DMS114 treated with DMSO at 0.1 percent for 48 hours (cell line): ENCODE measurements at regions not wholly inside any gene's neighbourhood (a gene's known extent, or its start where the extent isn't known, plus 50 kb on each side); places are given as distances from the start of the nearest gene placed in this dataset.

Source experiments
- DNase-seq: peaks from one replicate; lab custom pipeline; 2025; ENCODE audit not compliant: unreplicated experiment; lab: John Stamatoyannopoulos, UW

DNA sequence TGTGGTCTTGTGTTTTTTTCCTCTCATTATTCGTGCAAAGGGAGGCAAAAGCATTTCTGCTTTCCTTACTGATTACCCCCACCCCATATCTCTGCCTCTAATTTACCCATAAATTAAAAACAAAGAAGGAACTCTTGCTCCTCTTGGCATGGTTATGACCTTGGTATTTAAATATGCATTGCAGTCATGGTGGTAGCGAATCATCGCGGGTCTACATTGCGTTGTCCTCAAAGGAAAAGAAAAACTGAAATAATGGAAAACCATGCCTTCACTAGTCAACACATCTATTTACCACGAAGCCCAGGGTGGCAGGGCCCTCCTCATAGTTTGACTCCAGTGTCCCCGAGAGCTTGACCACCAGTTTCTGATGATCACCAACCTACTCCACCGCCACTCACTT lies 126.7 kb upstream of the PARP11 start:
- DNase-seq = no peak

DNA sequence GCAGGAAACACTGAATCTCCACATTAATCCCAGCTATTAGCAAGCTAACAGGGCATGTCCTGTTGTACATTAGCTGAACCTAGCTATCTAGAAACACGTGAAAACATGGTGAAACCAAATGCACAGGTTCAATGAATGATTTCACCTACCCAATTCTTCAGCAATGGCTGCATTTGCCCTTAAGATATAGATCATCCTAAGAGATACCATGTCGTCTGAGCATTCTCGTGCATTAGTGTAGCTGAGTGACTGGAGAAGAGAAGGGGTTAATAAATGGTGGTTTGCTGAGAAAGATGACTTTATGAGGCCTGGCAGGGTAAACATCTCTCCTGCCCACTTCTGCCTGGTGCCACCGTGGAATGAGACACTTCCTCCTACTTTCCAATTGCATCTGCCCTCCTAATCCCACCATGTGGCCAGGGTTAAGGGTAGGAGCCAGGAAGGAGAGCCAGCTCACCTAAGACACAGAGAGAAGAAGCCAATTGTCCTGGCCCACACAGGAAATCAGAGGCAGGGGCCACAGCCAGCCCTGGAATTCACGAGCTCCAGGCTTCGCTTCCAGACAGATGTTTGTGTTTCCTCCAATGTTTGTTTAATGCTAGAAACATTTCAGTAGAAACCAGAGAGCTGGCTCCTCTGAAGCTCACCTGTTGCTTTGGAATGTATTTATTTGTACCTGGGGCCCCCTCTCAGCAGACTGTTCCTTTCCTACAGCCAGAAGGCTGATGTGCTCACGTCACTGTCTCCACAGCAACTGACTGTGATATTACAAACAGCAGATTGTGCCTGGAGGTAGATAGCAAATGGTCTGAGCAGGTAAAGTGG lies 126.0 kb upstream of the PARP11 start:
- no peak for DNase-seq

DNA sequence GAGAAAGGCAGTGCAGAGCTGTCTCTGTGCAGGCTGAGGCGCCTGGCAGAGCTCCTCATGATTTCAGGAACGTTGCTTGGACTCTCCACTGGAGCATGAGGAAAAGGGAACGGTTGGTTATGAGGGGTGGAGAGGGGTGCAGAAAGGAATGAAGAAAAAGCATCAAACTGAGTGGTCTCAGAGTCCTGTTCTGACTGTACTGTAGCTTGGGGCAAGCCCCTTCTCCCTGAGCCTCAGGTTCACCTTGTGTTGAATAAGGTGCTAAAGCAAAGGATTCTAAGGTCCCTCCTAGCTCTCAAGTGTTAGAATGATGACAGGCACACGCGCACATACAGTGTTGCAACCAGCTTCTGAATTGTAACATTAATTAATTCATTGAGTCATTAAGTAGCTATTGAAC lies 125.2 kb upstream of the PARP11 start:
- no peak for DNase-seq

DNA sequence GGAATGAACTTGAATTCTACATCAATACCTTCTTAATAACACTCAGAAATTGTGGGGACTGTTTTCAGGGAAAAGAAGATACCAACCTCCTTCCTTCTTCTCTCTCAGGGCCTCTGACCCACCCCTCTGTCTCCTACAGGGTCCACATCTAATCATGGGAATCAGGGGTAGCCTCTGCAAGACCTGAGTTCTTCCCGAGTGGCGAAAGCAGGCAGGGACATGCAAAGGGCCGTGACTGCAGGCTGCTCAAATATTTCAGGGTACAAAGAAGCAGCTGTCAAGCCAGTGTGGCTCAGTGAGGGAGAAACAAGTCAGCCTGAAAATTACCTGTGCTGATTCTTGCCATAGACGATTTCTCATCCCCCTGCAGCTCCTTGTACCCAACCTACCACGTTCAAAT lies 123.1 kb upstream of the PARP11 start:
- no peak for DNase-seq

DNA sequence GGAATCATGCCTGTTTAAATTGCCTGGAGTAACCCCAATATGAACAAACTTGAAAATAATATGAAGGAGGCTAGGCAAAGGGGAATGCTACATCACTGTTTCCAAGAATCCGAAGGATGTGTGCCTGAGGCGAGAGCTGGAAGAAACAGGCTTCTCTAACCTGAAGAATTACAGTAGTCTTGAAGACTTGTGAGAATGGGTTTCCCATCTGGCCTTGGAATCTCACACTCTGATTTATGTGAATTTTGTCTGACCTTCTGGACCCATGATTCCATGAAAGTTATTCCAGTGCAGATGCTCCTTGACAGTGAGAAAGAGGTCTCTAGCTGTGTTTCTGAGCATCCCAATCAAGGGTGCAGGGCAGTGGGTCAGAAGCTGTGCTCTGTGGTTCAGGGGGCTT lies 122.1 kb upstream of the PARP11 start:
- no peak for DNase-seq

DNA sequence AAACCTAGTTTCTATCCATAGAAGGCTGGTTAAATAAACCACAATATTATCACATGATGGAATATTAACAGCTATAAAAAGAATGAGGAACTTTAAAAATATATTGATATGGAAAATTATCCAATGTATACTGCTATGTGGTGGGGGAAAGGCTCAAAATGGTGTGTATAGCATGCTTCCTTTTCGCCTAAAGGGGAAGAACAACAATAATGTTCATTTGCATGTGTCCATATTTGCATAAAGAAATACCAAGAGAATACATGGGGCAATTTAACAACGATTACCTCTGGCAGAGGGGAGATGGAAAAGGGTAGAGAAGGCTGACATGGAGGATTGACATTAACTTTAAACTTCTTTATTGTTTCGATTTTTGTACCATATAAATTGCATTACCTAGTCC lies 121.3 kb upstream of the PARP11 start:
- DNase-seq = no peak

DNA sequence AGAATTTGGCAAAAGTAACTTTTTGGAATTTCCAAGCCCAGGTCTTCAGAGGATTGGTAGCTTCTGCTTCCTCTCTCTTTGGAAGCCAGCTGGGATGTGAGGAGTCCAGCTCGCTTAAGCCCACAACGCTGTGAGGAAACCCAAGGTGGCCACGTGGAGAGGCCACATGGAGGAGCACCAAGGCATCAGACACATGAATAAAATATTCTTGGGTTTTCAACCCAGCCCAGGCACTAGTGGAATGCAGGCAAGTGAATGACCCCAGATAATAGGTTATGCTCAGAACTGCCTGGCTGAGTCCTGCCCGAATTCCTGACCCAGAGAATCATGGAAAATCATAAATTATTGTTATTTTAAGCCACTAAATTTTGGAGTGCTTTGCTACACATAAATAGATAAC lies 119.7 kb upstream of the PARP11 start:
- DNase-seq = no peak

DNA sequence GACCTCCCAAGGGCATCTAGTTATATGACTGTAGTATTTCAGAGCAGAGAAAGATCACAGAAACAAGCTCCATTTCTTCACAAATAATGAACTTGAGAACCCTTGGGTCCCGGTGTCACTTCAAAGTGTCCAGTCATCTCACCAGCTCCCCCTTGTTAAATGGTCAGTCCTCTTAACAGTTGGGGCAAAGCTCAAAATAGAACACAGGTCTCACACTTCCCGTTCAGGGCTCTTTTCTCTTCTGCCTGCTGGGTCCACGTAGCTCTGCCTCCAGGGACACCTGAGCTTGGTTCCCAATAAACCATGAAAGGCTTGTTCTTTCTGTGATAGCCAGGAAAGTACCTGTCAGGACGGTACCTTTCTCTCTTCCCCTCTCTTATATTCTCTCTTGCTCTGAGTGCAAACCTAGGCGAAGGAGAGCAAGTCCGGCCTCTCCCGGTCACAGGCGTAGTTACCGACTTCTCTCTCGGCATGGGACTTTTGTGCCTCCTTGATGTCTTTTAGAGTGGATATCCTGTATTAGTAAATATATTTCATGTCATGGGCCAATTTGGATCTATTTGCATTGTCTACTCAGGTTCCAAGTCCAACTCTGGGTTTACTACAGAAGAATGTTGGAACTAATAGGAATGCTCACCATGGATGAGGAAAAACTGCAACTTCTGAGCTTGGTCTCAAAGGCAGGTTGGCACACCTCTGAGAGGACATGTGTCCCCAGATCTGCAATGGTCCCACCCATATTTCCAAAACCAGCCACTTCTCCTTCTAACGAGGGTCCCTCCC lies 118.8 kb upstream of the PARP11 start:
- no peak for DNase-seq

DNA sequence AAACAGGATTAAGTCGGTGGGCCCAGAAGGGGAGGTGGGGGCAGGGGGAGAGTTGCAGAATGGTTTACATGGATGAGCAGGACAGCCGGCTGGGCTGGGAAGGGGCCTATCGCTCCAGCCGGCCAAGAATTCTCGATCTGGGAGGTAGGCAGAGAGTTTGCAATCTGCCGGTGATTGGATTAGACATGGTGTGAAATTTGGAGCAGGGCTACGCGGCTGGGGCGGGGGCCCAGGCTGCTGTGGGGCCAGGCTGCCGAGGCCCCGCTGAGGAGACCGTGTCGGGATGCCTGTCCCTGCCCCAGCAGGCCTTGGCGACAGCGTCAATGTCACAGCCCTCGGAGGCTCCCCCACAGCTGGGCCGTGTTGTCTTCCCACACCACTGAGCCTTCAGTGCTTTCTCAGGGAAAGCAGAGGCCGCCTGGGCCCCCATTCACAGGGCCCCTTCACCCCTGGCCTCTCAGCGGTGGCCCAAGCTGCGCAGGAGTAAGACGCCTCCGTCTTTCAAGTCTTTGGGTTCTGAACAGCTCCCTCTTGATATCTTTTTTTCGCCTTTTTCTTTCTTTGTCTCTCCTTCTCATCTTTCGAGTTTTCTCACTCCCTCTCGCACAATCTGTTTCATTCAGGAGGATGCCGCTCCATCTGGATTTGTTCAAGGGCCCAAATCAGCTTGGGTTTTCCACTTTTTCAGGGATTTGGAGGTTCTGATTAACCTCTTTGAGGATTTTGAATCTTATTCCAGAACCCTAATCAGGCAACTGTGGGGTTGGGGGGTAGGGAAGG lies 117.5 kb upstream of the PARP11 start:
- DNase-seq = no peak

DNA sequence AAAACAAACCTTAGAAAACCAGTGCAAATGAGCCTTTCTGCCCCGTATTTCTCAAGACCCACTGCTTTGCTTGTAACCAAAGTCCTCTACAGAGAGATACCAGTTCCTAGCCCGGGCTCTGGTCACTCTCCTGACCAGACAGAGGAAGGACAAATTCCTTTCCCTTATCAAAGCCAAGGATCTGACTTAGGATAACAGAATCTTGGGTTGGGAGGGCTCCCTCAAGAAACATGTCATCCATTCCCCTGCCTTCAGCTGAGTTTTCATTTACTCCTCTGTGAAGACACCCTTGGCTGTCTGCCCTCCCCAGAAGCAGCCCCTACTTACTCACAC lies 116.0 kb upstream of the PARP11 start:
- DNase-seq = no peak

DNA sequence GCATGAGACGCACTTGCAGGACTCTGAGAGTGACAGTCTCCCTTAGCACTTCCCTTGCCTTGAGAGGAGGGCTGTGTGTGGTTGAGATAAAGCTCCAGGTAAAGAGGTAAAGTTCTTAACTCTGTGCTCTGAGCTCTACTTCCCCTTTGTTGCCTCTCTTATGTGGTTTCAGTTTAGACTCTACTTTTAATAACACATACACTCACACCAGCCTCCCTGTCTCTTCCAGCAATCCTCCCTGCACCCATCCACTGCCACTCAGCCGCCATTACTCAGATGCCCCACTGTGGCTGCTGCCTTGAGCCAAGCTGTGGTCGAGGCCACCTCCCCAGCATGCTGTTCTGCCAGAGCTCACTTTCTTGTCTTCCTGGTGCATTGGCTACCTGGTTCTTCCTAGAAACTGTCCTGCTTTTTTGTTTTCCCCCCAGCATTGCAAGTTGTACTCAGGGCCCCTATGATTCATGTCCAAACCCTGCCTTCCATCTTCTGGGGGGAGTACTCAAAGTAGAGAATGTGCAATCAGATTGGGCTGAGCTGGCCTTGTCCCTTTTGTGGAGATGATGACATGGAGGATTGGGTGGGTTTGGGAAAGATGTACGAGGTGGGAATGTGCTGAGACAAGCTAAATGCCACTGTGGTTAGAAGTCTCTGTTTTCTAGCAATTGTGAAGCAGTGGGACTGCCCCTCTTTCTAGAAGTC lies 115.5 kb upstream of the PARP11 start:
- DNase-seq = no peak

DNA sequence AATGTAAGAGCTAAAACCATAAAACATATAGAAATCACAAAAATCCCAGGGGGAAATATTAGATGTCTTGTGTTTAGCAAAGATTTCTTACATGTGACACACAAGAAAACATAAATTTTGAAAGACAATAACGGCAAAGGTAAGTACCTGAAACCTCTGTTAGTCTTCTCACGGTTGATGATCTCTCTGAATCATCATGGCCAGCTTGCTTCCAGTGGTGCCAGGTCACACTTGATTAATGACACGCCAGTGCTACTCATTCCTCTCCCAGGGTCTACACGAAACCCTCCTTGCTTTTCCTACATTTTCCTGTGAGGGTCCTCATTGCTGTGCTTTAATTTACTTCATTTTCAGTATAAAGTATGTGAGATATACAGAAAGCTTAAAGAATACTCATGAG lies 114.4 kb upstream of the PARP11 start:
- no peak for DNase-seq

DNA sequence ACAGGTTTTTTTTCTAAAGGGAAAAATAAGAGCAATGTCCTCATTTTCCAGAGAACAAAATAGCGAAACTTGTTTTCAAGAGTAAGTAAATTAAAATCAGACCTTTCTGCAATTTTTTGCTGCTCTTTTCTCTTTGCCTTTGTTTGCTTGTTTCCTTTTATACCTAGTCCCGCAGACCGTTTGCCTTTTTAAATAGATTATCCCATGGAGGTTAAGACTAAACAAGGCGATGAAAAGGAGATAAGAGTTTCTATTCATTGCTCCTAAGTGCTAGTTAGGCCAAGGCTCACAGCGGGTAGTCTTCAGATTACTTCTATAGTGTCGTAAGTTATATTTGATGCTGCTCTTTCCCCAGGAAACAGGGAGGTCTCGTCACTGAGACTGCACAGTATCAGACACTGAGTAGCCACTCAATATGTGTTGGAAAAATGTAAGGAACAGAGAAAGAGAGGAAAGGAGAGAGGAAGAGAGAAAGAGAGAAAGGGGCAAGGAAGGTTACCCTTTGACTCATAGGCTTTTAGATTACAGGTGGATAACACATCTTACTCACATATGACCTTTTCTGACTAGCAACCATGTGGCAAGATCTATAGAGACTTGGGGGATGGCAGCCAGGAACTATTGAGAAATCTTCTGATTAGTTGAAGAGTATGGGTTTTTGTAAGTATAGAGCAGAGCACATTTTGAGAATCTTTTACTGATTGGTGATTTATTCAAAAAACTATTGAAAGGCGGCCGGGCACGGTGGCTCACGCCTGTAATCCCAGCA lies 107.5 kb upstream of the PARP11 start:
- no peak for DNase-seq

DNA sequence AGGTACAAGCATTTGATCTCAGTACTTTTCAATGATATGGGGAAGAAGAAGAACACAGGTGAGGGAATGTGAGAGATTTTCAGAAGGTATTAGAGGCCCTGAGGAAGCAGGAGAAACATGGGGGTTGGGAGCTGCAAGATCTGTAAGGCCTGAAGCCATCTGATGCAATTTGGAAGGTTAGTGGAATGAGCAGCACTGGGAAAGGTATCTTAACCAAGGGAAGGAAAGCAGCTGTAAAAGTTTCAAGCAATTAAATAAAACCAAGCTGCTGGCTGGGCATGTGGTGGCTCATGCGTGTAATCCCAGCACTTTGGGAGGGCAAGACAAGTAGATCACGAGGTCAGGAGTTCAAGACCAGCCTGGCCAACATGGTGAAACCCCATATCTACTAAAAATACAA lies 104.4 kb upstream of the PARP11 start:
- DNase-seq = no peak

DNA sequence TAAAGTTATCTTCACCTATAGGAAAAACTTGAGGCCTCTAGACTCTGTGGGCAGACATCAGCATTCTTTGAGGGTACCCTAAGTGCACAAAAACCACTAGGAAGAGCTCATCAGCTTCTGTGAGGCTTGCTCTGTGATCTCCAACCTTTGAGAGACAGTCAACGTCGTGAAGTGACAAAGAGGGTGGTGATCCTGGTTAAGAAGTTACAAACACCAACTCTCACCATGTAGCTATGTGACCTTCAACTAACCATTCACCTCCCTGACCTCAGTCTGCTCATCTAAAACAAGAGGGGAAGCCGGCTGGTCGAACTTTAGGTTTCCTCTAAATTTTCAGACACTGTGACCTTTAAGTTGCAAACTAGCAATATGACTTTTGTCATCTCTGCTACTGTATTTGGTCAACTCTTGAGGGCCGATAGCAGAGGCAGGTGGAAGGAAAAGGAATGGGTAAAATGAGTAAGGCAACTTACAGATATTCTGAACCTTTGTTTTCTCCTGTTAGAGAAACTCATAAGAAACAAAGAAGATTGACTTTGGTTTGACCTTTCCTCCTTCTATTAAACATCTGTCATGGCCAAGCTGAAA lies 103.2 kb upstream of the PARP11 start:
- no peak for DNase-seq

DNA sequence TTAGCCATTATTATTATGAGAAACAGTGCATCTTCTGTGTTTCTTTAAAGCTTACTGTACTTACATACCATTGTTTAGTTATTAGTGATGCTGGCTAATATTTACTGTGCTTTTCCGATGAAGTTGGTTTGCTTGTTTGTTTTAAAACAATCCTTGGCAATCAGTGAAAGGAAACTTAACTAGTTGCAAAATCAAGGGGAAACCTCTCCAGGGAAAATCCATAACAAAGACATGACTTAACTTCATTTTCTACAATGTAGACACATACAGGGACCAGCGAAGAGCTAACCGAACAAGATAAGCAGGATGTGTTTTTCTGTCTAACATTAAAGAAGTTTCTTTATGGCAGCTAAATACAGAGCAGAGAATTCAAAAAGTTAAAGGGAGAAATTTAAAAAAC lies 102.5 kb upstream of the PARP11 start:
- DNase-seq = no peak

DNA sequence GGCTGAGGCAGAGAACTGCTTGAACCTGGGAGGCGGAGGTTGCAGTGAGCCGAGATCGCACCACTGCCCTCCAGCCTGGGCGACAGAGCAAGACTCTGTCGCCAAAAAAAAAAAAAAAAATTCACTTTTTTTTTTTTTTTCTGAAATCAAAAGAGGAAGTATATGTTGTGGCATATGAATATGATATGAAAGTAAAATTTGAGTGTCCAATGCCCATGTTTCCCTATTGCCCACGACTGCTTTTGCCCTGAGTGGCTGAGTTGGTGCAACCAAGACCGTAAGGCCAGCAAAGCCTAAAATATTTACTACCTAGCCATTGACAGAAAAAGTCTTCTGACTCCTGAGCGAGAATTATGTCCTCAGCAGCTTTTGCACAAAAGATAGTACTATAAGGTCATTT lies 101.7 kb upstream of the PARP11 start:
- DNase-seq = no peak

DNA sequence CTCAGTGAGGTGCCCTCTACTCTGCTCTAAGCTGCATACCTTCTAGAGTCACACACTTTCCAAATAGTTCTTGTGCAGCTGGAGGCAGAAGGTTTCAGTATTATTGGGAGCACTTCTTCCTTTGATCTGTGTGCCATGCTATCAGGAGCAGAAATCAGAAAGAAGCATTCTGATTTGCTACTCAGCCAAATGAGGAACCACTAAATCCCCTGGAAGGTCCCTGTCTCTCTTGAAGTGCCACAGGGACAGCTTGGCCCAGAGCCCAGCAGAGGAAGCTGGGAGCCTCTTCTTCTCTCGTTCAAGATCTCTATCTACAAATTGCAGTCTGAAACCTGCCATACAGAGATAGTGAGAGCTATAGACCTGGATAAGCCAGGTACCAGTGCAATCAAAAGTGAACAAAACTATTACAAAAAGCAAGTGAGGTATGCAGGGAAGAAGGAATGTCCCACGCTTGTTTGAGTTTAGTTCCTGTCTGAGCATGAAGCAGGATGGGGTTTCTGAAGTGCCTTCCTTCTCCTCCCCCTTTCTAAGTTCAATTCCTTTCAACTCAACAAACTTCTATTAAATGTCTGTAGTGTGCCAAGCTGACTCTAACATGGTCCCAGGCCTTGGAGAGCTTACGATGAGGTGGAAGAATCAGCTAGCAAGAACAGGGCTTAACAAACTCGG lies 100.9 kb upstream of the PARP11 start:
- DNase-seq = no peak

DNA sequence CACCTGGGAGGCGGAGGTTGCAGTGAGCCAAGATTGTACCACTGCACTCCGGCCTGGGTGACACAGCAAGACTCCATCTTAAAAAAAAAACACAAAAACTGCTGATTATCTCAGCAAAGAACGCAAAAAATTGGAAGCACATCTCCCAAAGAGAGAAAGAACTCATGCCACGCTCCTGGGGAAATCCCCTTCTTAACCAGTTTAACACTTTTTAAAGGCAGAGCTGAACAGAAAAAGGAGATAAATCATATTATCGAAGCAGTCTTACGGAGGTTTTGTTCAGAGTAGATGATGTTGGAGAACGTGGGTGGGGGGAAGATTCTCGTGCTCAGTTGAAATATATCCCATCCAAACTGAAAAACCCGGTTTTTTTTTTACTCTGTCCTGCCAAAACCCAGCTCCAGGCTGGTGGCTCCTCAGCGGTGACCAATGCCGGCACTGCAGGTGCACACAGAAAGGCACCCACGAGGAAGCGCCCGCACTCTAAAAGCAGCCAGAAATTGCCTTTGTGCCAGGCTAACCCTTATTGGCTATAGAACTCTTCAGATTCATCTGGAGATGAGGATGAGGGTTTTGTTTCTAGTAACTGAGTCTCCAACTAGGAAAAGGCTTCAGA lies 100.2 kb upstream of the PARP11 start:
- DNase-seq = no peak
